Cardiac fibroblast (primary cell): ENCODE measurements at regions not wholly inside any gene's neighbourhood (a gene's known extent, or its start where the extent isn't known, plus 50 kb on each side); places are given as distances from the start of the nearest gene placed in this dataset.
"Not testable (repeated sequence)": the region's sequence is repeated elsewhere in the genome, so short reads cannot be mapped to it uniquely, and the experiment has no call there.

ENCODE experiments used
- DNase-seq, 2 donors: peaks; one replicate each; pipeline versions ENCODE4 v3.0.0 to v3.0.0-alpha.2; 2010; ENCODE audit warnings: low read depth in 2 of 2
- H3K4me3 ChIP-seq, 2 donors: replicated peaks in 1 of 2; 1 replicate in 1 of 2; 2 replicates in 1 of 2; pipeline ENCODE4 v1.5.1; 2011; ENCODE audit warnings: low read depth in 2 of 2, low read length in 2 of 2, mild to moderate bottlenecking in 2 of 2, moderate library complexity in 1 of 2
- TF ChIP-seq, protein P1 (sequence below): IDR thresholded peaks from one replicate; pipeline ENCODE4 v1.5.1; 2011; ENCODE audit warnings: low read depth, mild to moderate bottlenecking, low read length, inconsistent platforms

DNA sequence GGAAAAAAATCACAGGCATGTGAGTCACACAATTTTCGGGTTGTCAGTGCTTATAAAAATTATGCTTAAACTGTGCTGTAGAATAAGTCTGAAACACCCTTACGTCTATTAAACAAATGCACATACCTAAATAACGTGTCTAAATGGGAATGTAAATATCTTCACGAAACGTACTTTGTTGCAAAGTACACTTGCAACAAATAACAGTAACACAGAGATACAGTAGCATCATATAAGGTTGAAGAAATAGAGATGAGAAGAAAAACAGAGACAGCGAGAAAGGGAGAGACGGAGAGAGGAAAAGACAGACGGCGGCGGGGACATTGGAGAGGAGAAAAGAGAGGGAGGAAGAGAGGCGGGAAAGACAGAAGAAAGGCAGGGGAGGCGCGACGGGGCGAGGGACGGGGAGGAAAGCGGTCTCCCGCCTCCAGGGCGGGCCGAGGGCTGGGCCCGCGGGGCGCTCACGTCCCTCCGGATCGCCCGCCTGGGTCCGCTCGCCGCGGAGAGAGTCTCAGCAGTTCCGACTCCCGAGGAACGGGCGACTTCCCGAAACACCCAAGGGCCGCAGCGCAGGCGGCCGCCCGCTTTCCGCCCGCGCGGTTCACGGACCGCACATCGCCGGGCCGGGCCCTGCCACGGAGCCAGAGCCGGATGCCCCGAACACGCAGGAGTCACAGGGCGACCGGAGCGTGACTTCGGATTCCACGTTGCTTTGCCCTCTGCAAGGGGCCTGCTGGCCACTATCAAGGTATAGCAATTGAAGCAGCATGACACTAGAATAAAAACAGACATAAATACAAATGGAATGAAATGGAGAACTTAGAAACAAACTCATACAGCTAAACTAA is 153.4 kb downstream of the LMLN start:
- H3K4me3 ChIP-seq = no peak overlapping the region
- DNase-seq = peak in 1 of 2 donors; percentile 2
- TF ChIP-seq, protein P1, sequence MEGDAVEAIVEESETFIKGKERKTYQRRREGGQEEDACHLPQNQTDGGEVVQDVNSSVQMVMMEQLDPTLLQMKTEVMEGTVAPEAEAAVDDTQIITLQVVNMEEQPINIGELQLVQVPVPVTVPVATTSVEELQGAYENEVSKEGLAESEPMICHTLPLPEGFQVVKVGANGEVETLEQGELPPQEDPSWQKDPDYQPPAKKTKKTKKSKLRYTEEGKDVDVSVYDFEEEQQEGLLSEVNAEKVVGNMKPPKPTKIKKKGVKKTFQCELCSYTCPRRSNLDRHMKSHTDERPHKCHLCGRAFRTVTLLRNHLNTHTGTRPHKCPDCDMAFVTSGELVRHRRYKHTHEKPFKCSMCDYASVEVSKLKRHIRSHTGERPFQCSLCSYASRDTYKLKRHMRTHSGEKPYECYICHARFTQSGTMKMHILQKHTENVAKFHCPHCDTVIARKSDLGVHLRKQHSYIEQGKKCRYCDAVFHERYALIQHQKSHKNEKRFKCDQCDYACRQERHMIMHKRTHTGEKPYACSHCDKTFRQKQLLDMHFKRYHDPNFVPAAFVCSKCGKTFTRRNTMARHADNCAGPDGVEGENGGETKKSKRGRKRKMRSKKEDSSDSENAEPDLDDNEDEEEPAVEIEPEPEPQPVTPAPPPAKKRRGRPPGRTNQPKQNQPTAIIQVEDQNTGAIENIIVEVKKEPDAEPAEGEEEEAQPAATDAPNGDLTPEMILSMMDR = no peak

GRCh38 chr3:198114516-198114915 is 154.5 kb downstream of the LMLN start:
- not testable (repeated sequence) for H3K4me3 ChIP-seq, DNase-seq

- H3K4me3 ChIP-seq, DNase-seq: not testable (repeated sequence)
Measured at GRCh38 chr3:198122184-198122583, 162.2 kb downstream of the LMLN start.

DNA sequence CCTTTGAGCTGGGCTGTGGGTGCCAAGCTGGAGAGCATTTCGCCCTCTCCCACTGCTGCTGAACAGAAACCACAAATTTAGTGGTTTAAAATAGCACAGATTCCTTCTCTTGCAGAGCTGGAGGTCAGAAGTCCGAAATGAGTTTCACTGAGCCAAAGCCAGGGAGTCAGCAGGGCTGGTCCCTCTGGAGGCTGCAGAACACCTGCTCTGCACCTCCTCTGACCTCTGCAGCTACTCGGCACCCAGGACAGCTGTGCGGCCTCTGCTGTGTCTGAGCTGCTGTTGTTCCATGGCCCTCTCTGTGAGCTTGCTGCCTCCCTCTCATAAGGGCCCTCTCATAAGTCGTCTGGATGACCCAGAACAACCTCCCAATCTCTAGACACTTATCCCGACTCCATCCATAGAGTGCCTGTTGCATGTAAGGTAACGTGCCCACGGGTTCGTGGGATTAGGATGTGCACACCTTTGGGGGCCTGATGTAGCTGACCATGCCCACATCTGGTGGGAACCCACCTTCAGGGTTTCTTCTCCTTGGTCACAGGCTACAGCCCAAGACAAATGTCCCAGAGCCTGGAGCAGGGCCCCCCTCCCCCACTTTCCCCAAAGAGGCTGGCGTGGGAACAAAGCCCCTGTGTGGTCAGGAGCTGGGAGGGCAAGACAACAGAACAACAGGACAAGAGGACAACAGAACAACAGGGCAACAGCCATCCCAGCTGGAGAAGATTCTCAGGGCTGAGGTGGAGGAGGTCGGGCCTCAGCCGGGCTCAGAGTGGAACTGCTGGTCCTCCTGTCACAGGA is 177.2 kb downstream of the LMLN start:
- H3K4me3 ChIP-seq, DNase-seq: not testable (repeated sequence)

DNA sequence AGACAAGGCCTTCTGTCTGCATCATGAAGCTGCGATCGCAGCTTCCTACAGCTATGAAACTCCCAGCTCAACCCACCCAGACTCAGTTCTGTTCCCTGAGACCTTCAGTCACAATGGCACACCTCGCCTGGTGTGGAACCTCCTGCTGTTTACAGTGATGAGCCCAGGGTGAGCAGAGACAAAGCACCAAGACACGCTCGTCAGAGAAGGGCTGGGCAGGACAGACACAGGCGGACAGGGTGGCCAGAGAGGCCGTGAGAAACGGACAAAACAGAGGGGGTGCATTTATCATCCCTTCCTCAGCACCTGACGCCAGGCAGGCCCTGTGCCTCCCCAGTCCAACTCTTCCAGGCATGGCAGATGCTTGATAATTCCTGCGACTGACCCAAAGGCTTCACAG is 178.2 kb downstream of the LMLN start:
- not testable (repeated sequence) for H3K4me3 ChIP-seq, DNase-seq

- H3K4me3 ChIP-seq, DNase-seq: not testable (repeated sequence)
Measured at GRCh38 chr3:198139037-198139436, 179.0 kb downstream of the LMLN start.

- not testable (repeated sequence) for DNase-seq, H3K4me3 ChIP-seq
Measured at GRCh38 chr3:198139513-198140167, 179.6 kb downstream of the LMLN start.

- H3K4me3 ChIP-seq = not testable (repeated sequence)
Measured at GRCh38 chr3:198143300-198144137, 183.5 kb downstream of the LMLN start.

DNA sequence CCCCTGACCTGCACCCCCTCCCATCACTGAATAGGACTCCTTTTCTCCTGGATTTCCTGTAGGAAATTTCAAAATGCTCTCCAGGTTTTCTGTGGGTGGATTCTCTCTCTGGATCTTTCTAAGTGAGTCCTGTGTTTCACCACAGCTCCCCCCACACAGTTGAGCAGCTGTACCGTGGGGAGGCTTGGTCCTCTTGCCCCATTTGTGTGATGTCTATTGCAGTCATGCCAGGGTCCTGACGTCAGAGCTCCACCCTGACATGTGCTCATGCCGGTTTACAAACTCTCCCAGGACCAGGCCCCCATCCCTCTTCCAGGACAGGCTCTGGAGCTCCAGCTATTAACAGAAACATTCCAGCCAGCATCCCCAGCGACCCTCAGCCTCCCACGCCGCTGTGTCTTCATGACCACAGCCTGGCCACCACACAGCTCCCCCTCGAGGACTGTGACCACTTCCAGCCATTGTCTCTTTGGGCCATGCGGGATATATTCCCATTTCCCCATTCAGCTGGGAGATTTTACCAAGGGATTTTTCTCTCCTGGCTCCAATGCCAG is 185.3 kb downstream of the LMLN start:
- DNase-seq = peak; percentile 63 to 72
- H3K4me3 ChIP-seq = not testable (repeated sequence)

More at GRCh38 chr3:198143300-198144137, 183.5 kb downstream of the LMLN start:
- not testable (repeated sequence) for DNase-seq

DNA sequence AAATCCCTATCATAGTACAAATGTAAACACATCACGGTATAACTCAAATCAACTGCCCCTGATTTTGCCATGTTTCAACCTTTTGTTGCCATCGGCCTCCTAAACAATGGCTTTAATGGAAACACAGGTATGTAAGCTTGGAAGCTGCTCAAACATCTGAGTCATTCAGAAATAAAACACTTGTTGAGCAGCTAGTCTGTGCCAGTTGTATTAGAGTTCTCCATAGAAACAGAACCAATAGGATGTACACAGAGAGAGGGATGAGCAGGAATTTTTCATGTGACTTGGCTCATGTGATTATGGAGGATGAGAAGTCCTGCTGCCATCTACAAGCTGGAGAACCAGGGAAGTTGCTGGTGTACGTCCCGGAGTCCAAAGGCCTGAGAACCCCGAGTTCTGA is 186.1 kb downstream of the LMLN start:
- H3K4me3 ChIP-seq = not testable (repeated sequence)
- DNase-seq = peak in 1 of 2 donors; percentile 18

DNA sequence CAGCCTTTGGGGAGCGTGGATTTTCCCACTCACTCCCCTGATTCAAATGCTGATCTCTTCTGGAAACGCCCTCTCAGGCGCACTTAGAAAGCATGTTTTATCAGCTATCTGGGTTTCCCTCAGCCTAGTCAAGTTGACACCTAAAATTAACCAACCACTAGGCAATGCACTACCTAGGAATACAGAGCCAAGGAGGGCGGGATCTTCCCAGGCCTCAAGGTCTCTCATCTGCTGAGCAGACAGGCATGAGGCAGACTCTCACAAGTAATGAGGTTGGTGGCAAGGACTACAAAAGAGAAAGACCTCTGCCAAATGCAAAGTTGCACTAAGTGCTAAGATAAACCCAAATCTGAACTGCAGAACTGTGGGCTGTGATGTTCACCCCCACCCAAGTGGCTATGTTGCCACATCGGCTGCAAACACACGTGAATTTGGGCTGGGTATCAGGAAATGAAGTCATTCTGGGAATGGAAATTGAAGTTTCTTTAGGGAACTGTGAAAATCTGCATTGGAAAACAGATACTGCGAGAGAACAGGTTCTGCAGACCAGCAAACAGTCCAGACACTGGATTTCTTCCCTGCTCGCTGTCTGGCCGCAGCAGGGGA is 186.6 kb downstream of the LMLN start:
- not testable (repeated sequence) for DNase-seq, H3K4me3 ChIP-seq

DNA sequence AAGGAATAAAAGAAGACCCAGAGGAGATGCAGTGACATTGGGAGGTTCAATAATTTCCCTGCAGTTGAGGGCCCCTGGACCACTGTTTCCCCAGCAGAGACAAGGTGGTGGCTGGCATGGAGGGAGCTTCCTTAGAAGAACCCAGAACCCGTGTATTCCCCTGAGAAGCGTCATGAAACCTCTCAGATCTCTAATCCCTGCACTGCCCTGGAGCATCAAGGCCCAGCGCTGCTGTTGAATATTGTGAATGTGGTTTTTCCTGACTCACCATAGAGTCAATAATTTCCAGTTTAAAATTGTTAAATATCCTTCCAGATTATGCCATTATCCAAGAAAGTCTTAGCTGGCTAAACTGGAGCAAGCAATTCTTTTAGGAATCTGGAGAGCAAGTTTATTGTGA is 187.2 kb downstream of the LMLN start:
- not testable (repeated sequence) for DNase-seq, H3K4me3 ChIP-seq

DNA sequence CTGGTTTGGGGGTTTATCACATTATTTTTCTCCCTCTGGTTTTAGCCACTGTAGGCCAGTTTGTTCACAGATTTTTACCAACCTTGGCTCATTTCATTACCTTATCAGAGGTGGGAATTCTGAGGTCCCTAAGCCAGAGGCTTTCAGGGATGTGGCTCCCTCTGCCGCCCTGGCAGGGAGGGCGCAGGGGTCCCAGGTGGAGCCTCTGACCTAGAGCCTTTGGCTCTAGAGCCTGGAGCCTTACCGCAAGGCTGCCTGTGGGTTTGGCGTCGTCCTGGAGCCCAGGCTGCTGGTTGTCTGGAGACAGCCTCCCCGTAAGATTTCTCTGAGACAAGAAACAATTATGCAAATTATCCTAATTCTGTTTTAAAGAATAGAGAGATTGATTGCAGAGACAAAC is 188.0 kb downstream of the LMLN start:
- DNase-seq, H3K4me3 ChIP-seq: not testable (repeated sequence)

GRCh38 chr3:198149904-198150303 is 189.9 kb downstream of the LMLN start:
- DNase-seq, H3K4me3 ChIP-seq: not testable (repeated sequence)

DNA sequence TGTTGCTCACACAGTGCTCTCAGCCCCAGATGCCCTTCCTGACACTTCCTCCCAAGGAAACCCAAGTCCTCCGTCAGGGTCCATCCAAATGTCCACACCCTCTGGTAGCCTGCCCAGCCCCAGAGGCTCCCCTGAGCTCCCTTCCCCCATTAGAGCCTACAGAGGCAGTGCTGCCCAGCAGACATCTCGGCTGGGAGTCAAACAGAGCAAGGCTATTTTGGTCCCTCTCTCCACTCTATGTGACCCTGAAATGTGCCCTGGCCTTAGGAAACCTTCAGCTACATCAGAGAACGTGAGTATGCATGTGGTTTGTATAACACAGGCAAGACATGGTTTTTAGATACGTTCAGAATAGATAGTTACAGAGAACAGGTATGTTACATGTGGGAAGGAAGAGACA is 191.8 kb downstream of the LMLN start:
- H3K4me3 ChIP-seq, DNase-seq: not testable (repeated sequence)

DNA sequence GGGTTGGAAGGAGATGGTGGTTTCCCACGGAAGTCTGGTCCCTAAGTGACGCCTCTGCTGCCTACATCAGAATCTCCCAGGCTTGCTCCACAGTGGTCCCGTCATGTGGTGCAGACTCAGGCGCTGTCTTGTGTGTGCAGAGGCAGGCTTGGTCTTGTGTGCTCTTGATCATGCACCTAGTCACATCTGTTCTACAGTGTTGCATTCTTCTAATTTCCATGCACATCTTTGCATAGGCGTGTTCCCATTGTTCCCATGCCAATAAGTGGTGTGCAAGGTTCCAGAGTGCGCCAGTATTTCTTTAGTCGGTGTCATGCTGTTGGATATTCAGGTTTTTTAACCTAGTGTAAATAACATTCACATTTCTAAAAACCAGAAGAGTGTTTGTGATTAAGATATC is 195.8 kb downstream of the LMLN start:
- not testable (repeated sequence) for H3K4me3 ChIP-seq, DNase-seq
